Effector memory CD8-positive, alpha-beta T cell (primary cell): ENCODE measurements at regions not wholly inside any gene's neighbourhood (a gene's known extent, or its start where the extent isn't known, plus 50 kb on each side); places are given as distances from the start of the nearest gene placed in this dataset.

ENCODE experiments used
- ATAC-seq: fragments of 150-1000 bp; cut with Tn5 transposase; replicated peaks from 2 replicates; pipeline ENCODE4 v1.10.0; 2021; ENCODE audit warnings: mild to moderate bottlenecking, moderate library complexity
- DNase-seq, 3 experiments: peaks; one replicate each; pipeline ENCODE4 v3.0.0; 2021
- H3K27ac Mint-ChIP-seq, 2 donors: one replicate each; pipeline ENCODE4 v1.8.0; 2022; ENCODE audit warnings: mild to moderate bottlenecking in 2 of 2, mixed read lengths in 2 of 2, moderate library complexity in 2 of 2
- H3K27me3 Mint-ChIP-seq, 2 donors: one replicate each; pipeline ENCODE4 v1.8.0; 2022; ENCODE audit warnings: mixed read lengths in 2 of 2
- H3K36me3 Mint-ChIP-seq: one replicate; pipeline ENCODE4 v1.8.0; 2022; ENCODE audit warnings: mild to moderate bottlenecking, moderate library complexity, mixed read lengths; ENCODE audit not compliant: insufficient read depth
- H3K4me1 Mint-ChIP-seq, 2 donors: one replicate each; pipeline ENCODE4 v1.8.0; 2022; ENCODE audit warnings: low read depth in 2 of 2, mixed read lengths in 2 of 2
- H3K4me3 Mint-ChIP-seq, 2 donors: one replicate each; pipeline ENCODE4 v1.8.0; 2022; ENCODE audit warnings: mild to moderate bottlenecking in 2 of 2, mixed read lengths in 2 of 2, moderate library complexity in 2 of 2
- H3K9me3 Mint-ChIP-seq, 2 donors: one replicate each; pipeline ENCODE4 v1.8.0; 2022; ENCODE audit warnings: mixed read lengths in 2 of 2

GRCh38 chr1:65687428-65688214 lies 105.1 kb upstream of the PDE4B start:
- no peaks in the 10 kb centered on the region for H3K36me3 Mint-ChIP-seq
- DNase-seq: peak; percentile 72 to 75 (median 72)
- H3K4me3 Mint-ChIP-seq: no peak overlapping the region
- H3K27ac Mint-ChIP-seq: no peak overlapping the region
- H3K9me3 Mint-ChIP-seq: no peaks in the 10 kb centered on the region
- no peaks in the 10 kb centered on the region for H3K4me1 Mint-ChIP-seq
- peaks cover 34 to 42% of the 10 kb centered on the region in 2 donors for H3K27me3 Mint-ChIP-seq
- ATAC-seq: peak; percentile 71

- no peaks in the 10 kb centered on the region for H3K4me1 Mint-ChIP-seq
- ATAC-seq (no peak), DNase-seq (no peak)
- H3K9me3 Mint-ChIP-seq: no peaks in the 10 kb centered on the region
- peaks cover 32 to 39% of the 10 kb centered on the region in 2 donors for H3K27me3 Mint-ChIP-seq
- no peak overlapping the region for H3K27ac Mint-ChIP-seq
- no peak overlapping the region for H3K4me3 Mint-ChIP-seq
- H3K36me3 Mint-ChIP-seq: no peaks in the 10 kb centered on the region
Observed at GRCh38 chr1:65688215-65688566, 104.5 kb upstream of the PDE4B start.

DNA sequence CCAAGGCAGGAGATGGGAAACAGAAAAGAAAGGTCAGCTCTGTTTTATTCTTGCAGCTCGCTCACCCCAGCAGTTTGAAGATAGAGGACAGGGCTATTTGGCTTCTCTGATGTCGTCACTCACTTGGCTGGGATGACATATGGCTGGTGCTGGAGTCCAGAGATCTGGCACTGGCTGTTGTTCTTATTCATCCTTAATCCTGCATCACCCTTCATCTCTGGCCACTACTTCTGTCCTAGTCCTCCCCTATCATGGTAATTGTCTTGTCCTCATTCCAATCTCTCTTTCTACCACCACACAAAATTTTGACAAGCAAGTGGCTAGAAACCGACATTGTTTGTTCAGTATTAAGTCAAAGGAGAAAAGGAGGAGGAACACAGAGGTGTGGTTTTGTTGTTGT lies 103.8 kb upstream of the PDE4B start:
- Mint-ChIP-seq H3K36me3 (no peaks in the 10 kb centered on the region), H3K27me3 (peaks cover 25 to 32% of the 10 kb centered on the region in 2 donors), H3K27ac (no peak overlapping the region), H3K4me1 (no peaks in the 10 kb centered on the region), H3K9me3 (no peaks in the 10 kb centered on the region), H3K4me3 (no peak overlapping the region)
- ATAC-seq (no peak), DNase-seq (no peak)

DNA sequence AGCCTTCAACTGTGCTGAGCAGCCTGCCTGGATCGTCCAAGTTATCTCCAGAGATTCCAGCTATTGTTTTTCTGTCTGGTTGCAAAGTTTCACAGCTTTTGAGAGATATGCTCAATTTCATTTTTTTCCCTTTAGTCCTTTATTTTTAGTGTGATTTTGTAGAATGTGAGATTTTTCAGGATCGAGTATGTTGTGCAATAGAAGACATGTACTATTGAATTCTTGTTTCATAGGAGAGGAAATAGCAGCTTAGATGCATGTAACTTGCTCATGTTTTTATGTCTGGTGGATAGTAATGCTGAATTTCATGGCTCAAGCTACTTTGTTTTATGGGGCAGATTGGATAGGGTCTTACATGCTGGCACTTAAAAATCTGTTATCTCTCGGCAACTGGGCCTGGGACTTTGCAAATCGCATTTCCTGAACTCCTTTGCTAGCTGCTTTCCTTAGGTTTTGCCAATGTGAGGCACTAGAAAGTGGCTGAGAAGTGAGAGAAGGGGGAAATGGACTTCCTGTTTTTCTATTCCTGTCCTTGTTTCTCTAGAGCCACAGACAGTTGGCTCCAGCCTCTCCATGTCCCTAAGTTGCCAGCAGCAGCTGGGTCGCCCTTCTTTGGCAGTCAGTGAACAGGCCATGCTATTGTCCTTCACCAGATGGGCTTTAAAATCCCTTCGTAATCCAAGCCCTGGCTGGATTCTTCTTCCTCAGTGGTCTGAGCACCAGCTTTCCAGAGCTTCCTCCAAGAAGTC lies 101.4 kb upstream of the PDE4B start:
- no peaks in the 10 kb centered on the region for H3K4me1 Mint-ChIP-seq
- DNase-seq (no peak), ATAC-seq (no peak)
- H3K36me3 Mint-ChIP-seq: no peaks in the 10 kb centered on the region
- peaks cover 11 to 12% of the 10 kb centered on the region in 2 donors for H3K27me3 Mint-ChIP-seq
- no peak overlapping the region for H3K4me3 Mint-ChIP-seq
- H3K9me3 Mint-ChIP-seq: no peaks in the 10 kb centered on the region
- no peak overlapping the region for H3K27ac Mint-ChIP-seq

- no peak for ATAC-seq
- Mint-ChIP-seq H3K4me1 (no peaks in the 10 kb centered on the region), H3K4me3 (no peak overlapping the region), H3K27ac (no peak overlapping the region), H3K27me3 (peaks cover 11 to 12% of the 10 kb centered on the region in 2 donors), H3K36me3 (no peaks in the 10 kb centered on the region), H3K9me3 (no peaks in the 10 kb centered on the region)
- DNase-seq: no peak
Observed at GRCh38 chr1:65691972-65692371, 100.7 kb upstream of the PDE4B start.

DNA sequence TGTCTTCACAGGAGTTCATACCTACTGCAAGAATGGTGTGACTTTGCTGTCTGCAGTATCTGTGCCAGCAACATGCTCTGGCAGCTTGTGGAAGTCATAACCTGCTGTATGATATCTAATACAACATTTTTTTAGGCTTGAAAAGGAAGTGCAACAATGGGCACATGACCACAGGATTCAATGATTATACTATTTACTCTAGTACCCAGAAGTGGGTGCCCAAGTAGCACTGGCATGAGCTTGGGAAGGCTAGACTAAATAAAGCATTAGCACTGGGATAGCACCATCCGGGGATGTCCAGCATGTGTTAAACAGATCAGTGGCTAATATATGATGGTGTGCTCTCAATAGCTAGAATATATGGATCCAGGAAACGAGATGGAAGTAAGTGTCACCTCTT lies 98.6 kb upstream of the PDE4B start:
- peaks cover 4% of the 10 kb centered on the region for H3K36me3 Mint-ChIP-seq
- DNase-seq (no peak), ATAC-seq (no peak)
- no peaks in the 10 kb centered on the region for H3K9me3 Mint-ChIP-seq
- no peak overlapping the region for H3K4me3 Mint-ChIP-seq
- no peak overlapping the region for H3K27ac Mint-ChIP-seq
- peaks cover 17 to 19% of the 10 kb centered on the region in 2 donors for H3K27me3 Mint-ChIP-seq
- H3K4me1 Mint-ChIP-seq: no peaks in the 10 kb centered on the region

GRCh38 chr1:65694933-65695332 lies 97.8 kb upstream of the PDE4B start:
- Mint-ChIP-seq H3K27me3 (peaks cover 19 to 22% of the 10 kb centered on the region in 2 donors), H3K36me3 (peaks cover 4% of the 10 kb centered on the region), H3K4me1 (no peaks in the 10 kb centered on the region), H3K4me3 (no peak overlapping the region), H3K27ac (no peak overlapping the region), H3K9me3 (no peaks in the 10 kb centered on the region)
- no peak for ATAC-seq
- no peak for DNase-seq

- Mint-ChIP-seq H3K27me3 (peaks cover 40 to 43% of the 10 kb centered on the region in 2 donors), H3K4me1 (no peaks in the 10 kb centered on the region), H3K27ac (no peak overlapping the region), H3K36me3 (peaks cover 4% of the 10 kb centered on the region), H3K4me3 (no peak overlapping the region), H3K9me3 (no peaks in the 10 kb centered on the region)
- no peak for ATAC-seq
- DNase-seq: no peak
Observed at GRCh38 chr1:65698590-65698989, 94.1 kb upstream of the PDE4B start.

DNA sequence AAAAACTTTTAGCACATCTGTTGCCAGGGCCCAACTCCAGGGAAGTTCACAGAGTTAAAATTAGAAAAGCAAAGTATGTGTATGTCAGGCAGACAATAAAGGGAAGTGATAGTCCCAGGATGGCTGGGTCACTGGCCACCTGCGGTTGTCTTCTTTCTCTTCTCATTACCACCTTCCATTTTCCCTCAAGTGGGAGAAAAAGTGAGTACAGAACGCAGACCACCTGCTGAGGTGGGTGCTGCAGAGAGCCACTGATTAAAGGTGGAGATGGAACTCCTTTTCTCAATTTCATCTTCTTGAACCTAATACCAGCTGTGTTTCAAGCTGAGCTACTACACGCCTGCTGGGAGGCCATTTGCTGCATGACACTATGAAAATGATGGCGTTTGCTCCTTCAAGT lies 88.8 kb upstream of the PDE4B start:
- H3K9me3 Mint-ChIP-seq: no peaks in the 10 kb centered on the region
- H3K4me1 Mint-ChIP-seq: no peaks in the 10 kb centered on the region
- H3K27me3 Mint-ChIP-seq: peaks cover 48 to 51% of the 10 kb centered on the region in 2 donors
- H3K4me3 Mint-ChIP-seq: no peak overlapping the region
- no peak for ATAC-seq
- no peak overlapping the region for H3K27ac Mint-ChIP-seq
- no peak for DNase-seq
- H3K36me3 Mint-ChIP-seq: no peaks in the 10 kb centered on the region

- Mint-ChIP-seq H3K4me3 (no peak overlapping the region), H3K4me1 (no peaks in the 10 kb centered on the region), H3K27me3 (peaks cover 52 to 55% of the 10 kb centered on the region in 2 donors), H3K36me3 (no peaks in the 10 kb centered on the region), H3K27ac (no peak overlapping the region), H3K9me3 (no peaks in the 10 kb centered on the region)
- no peak for DNase-seq
- no peak for ATAC-seq
Observed at GRCh38 chr1:65704318-65704717, 88.4 kb upstream of the PDE4B start.

DNA sequence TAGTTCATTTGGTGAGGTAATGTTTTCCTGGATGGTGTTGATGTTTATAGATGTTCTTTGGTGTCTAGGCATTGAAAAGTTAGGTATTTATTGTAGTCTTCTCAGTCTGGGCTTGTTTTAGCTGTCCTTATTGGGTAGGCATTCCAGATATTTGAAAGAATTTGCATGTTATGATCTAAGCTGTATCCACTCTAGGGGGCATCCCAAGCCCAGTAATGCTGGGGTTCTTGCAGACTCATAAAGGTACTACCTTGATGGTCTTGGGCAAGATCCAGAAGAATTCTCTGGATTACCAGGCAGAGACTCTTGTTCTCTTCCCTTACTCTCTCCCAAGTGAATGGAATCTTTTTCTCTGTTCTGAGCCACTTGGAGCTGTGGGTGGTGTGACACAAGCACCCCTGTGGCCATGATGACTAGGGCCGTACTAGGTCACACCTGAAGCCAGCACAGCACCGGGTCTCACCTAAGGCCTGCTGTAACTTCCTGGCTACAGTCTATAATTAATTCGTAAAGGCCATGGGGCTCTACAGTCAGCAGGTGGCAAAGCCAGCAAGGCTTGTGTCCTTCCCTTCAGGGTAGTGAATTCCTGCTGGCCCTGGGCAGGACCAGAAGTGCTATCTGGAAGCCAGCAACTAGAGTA lies 74.8 kb upstream of the PDE4B start:
- no peak for DNase-seq
- no peak for ATAC-seq
- H3K36me3 Mint-ChIP-seq: no peaks in the 10 kb centered on the region
- peaks cover 28 to 29% of the 10 kb centered on the region in 2 donors for H3K27me3 Mint-ChIP-seq
- H3K4me1 Mint-ChIP-seq: no peaks in the 10 kb centered on the region
- no peak overlapping the region for H3K27ac Mint-ChIP-seq
- no peaks in the 10 kb centered on the region for H3K9me3 Mint-ChIP-seq
- no peak overlapping the region for H3K4me3 Mint-ChIP-seq

- H3K9me3 Mint-ChIP-seq: no peaks in the 10 kb centered on the region
- no peaks in the 10 kb centered on the region for H3K4me1 Mint-ChIP-seq
- ATAC-seq: no peak
- H3K4me3 Mint-ChIP-seq: no peak overlapping the region
- no peak for DNase-seq
- H3K27ac Mint-ChIP-seq: no peak overlapping the region
- H3K36me3 Mint-ChIP-seq: no peaks in the 10 kb centered on the region
- peaks cover 29 to 30% of the 10 kb centered on the region in 2 donors for H3K27me3 Mint-ChIP-seq
Observed at GRCh38 chr1:65719391-65719790, 73.3 kb upstream of the PDE4B start.

DNA sequence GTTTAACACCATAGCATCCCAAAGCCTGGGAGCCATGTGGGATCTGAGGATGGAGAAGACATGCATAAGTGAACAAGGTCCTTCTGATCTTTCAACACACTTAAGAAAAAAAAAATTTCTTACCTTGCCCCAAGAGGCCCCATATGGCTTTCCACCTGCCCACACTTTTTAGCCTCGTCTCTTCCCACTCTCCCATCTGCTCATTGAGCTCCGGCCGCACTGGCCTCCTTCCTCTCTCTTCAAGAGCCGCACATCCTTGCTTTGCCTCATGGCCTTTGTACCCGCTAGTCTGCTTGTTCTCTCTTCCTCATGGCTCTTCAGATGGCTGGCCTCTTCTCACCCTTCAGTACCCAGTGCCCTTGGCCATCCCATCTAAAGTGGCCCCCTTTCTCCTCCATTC lies 70.2 kb upstream of the PDE4B start:
- ATAC-seq (no peak), DNase-seq (no peak)
- H3K36me3 Mint-ChIP-seq: no peaks in the 10 kb centered on the region
- H3K9me3 Mint-ChIP-seq: no peaks in the 10 kb centered on the region
- H3K4me1 Mint-ChIP-seq: no peaks in the 10 kb centered on the region
- H3K4me3 Mint-ChIP-seq: no peak overlapping the region
- no peak overlapping the region for H3K27ac Mint-ChIP-seq
- H3K27me3 Mint-ChIP-seq: peaks cover 25 to 37% of the 10 kb centered on the region in 2 donors

DNA sequence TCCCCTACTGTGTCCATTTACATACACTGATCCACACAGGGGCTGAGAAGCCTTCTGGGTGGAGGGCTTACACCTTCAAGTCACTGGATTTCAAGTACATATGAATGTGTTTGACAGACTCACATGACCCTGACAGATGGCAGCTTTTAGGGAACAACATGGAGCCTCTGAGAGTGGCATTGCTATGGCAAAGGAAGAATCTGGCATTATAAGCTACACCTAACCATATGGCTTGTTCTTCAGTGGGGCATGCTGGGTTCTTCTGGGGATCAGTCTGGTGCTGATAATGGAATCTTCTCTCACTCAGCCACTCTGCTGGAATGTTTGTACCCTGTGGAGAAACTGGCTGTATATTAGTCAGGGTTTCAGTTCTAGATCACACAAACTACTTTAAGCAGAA lies 68.5 kb upstream of the PDE4B start:
- ATAC-seq: no peak
- H3K27ac Mint-ChIP-seq: no peak overlapping the region
- no peak overlapping the region for H3K4me3 Mint-ChIP-seq
- H3K9me3 Mint-ChIP-seq: no peaks in the 10 kb centered on the region
- peaks cover 25 to 26% of the 10 kb centered on the region in 2 donors for H3K27me3 Mint-ChIP-seq
- H3K4me1 Mint-ChIP-seq: no peaks in the 10 kb centered on the region
- DNase-seq: no peak
- no peaks in the 10 kb centered on the region for H3K36me3 Mint-ChIP-seq
